ENCODE measurements at regions not wholly inside any gene's neighbourhood (a gene's known extent, or its start where the extent isn't known, plus 50 kb on each side); places are given as distances from the start of the nearest gene placed in this dataset.
"Not testable (repeated sequence)": the region's sequence is repeated elsewhere in the genome, so short reads cannot be mapped to it uniquely, and the experiment has no call there.

- no peak for DNase-seq
Observed at GRCh38 chr6:27547157-27548075, 74.5 kb upstream of the ZNF184 start.

GRCh38 chr6:27546522-27546921 lies 73.6 kb upstream of the ZNF184 start:
- no peak for DNase-seq

- DNase-seq: no peak
Observed at GRCh38 chr6:27545271-27546046, 72.6 kb upstream of the ZNF184 start.

GRCh38 chr6:27544612-27545260 lies 71.8 kb upstream of the ZNF184 start:
- no peak for DNase-seq

- DNase-seq: not testable (repeated sequence)
Observed at GRCh38 chr6:27544135-27544534, 71.2 kb upstream of the ZNF184 start.

- DNase-seq: no peak
Observed at GRCh38 chr6:27542485-27542884, 69.6 kb upstream of the ZNF184 start.

- DNase-seq: no peak
Observed at GRCh38 chr6:27541933-27542297, 69.0 kb upstream of the ZNF184 start.

- no peak for DNase-seq
Observed at GRCh38 chr6:27541212-27541932, 68.5 kb upstream of the ZNF184 start.

GRCh38 chr6:27539551-27539950 lies 66.6 kb upstream of the ZNF184 start:
- DNase-seq: no peak

GRCh38 chr6:27532820-27533538 lies 60.1 kb upstream of the ZNF184 start:
- DNase-seq: no peak

GRCh38 chr6:27531772-27532459 lies 59.0 kb upstream of the ZNF184 start:
- no peak for DNase-seq

GRCh38 chr6:27529796-27530195 lies 56.9 kb upstream of the ZNF184 start:
- DNase-seq: not testable (repeated sequence)

GRCh38 chr6:27528714-27529113 lies 55.8 kb upstream of the ZNF184 start:
- no peak for DNase-seq

Measured in right lung (tissue), 2 donors.